Panc1 (cell line): ENCODE measurements at regions not wholly inside any gene's neighbourhood (a gene's known extent, or its start where the extent isn't known, plus 50 kb on each side); places are given as distances from the start of the nearest gene placed in this dataset.

Experiments
- ATAC-seq: fragments of 200-7000 bp; cut with Tn5 transposase; 2 replicates; pipeline ENCODE4 v1.9.1; 2020; ENCODE audit warnings: mild to moderate bottlenecking, moderate library complexity
- BruUV-seq: library from RNA; stranded (reverse); fragments of 400-500 nt; replicated peaks from 2 replicates; lab custom pipeline; 2021; lab: Mats Ljungman, UMichigan
- CTCF ChIA-PET: fragments of 300-600 bp; sonication (Branson Sonifier 250); formaldehyde crosslinking; loops from one replicate; lab custom pipeline; 2022; ENCODE audit warnings: antibody characterized with exemption; lab: Charles Lee
- POLR2A ChIA-PET: fragments of 300-600 bp; sonication (Branson Sonifier 250); formaldehyde crosslinking; loops from one replicate; lab custom pipeline; 2022; ENCODE audit warnings: antibody characterized with exemption; lab: Charles Lee
- DNase-seq: peaks from one replicate; pipeline ENCODE4 v3.0.0-alpha.2; 2010; ENCODE audit warnings: low read depth, low spot score
- H3K27ac ChIP-seq: 2 replicates; pipeline ENCODE4 v1.5.1; 2011; ENCODE audit warnings: mild to moderate bottlenecking, low read length, inconsistent platforms
- H3K27me3 ChIP-seq: fragments of 200-500 bp; sonication (Bioruptor generic); 2 replicates; pipeline ENCODE4 v1.6.0; 2014; ENCODE audit warnings: low read length, inconsistent platforms; ENCODE audit not compliant: control insufficient read depth, insufficient read depth
- H3K36me3 ChIP-seq: fragments of 200-500 bp; sonication (Bioruptor generic); 2 replicates; pipeline ENCODE4 v1.5.1; 2014; ENCODE audit warnings: inconsistent platforms, mild to moderate bottlenecking, low read length, moderate library complexity; ENCODE audit not compliant: control insufficient read depth, insufficient read depth
- H3K4me1 ChIP-seq: 2 replicates; pipeline ENCODE4 v1.5.1; 2011; ENCODE audit warnings: inconsistent platforms, mild to moderate bottlenecking, low read length, moderate library complexity; ENCODE audit not compliant: control insufficient read depth, insufficient read depth
- H3K4me3 ChIP-seq, 2 experiments: 2 replicates each; pipeline ENCODE4 v1.5.1; 2011 to 2012; ENCODE audit warnings: low read depth in 2 of 2, low read length in 2 of 2, mild to moderate bottlenecking in 2 of 2, inconsistent platforms in 1 of 2, moderate library complexity in 1 of 2
- H3K9me3 ChIP-seq: fragments of 200-500 bp; sonication (Bioruptor generic); 2 replicates; pipeline ENCODE4 v1.5.1; 2014; ENCODE audit warnings: low read depth, mild to moderate bottlenecking, inconsistent platforms, low read length, moderate library complexity; ENCODE audit not compliant: control insufficient read depth, insufficient read depth
- CTCF ChIP-seq: fragments of 450-650 bp; IDR thresholded peaks from 2 replicates; pipeline ENCODE4 v1.5.1; 2017; ENCODE audit warnings: mild to moderate bottlenecking
- POLR2AphosphoS5 ChIP-seq: IDR thresholded peaks from 2 replicates; pipeline ENCODE4 v1.6.1; 2012; ENCODE audit warnings: mild to moderate bottlenecking, low read depth, low read length, moderate library complexity
- REST ChIP-seq, 2 experiments: IDR thresholded peaks; 2 replicates each; pipeline ENCODE4 v1.6.1; 2011 to 2012; ENCODE audit warnings: low read depth in 2 of 2, control low read depth in 1 of 2, low read length in 1 of 2, mild to moderate bottlenecking in 1 of 2, moderate library complexity in 1 of 2; ENCODE audit not compliant: insufficient read depth in 1 of 2
- SIN3A ChIP-seq: IDR thresholded peaks from 2 replicates; pipeline ENCODE4 v1.6.1; 2012; ENCODE audit warnings: low read depth, mild to moderate bottlenecking, low read length, moderate library complexity, borderline replicate concordance; ENCODE audit not compliant: insufficient read depth
- TCF7L2 ChIP-seq: IDR thresholded peaks from 2 replicates; pipeline ENCODE4 v1.6.1; 2011; ENCODE audit warnings: mild to moderate bottlenecking, low read depth, low read length, inconsistent platforms
- in situ Hi-C: cut with HindIII; loops from 2 replicates; pipeline ENCODE4 v1.10.0; 2016; ENCODE audit warnings: low sequenced_read_pairs, low pct_unique_long_range_greater_than_20kb
- intact Hi-C: fragments of 100-400 bp; cut with micrococcal nuclease; formaldehyde crosslinking; loops from one replicate; pipeline ENCODE4 v1.10.0; 2022; ENCODE audit not compliant: unreplicated experiment

DNA sequence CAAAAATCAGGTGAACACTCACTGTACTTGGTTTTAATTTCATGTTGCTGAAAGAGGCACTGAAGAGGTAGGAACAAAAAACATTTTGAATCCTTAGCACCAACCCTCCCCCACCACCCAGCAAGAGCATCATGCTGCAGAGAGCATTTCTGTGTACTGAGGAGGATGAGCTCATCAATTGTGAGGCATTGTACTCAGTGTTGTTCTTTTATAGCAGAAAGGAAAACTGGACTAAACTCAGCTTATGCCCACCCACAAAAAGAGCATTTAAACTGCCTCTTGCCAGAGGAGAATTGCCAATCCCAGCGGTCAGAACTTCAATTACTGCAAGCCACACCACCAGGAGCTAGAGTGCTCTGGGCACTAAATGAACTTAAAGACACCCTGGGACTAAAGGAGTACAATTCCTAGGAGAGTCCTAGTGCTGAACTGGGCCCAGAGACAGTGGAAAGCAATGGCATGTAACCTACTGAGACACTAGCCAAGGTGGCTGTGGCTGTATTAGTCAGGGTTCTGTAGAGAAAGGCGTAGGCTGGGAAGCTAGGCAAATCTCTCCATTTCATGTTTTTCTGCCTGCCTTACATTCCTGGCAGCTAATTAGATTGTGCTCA lies 280.7 kb upstream of the KLHL4 start:
- CTCF ChIA-PET = no interaction called here
- no peak for TF ChIP-seq POLR2AphosphoS5
- no peak for TF ChIP-seq CTCF
- TF ChIP-seq REST (IDR thresholded peaks at IDR 0.05; ENCODE audit: insufficient read depth in 1 of 2, low read depth in 2 of 2, low read length in 1 of 2) = no peak
- TF ChIP-seq TCF7L2 = no peak
- no peak for TF ChIP-seq SIN3A
- BruUV-seq = no TSS peak

DNA sequence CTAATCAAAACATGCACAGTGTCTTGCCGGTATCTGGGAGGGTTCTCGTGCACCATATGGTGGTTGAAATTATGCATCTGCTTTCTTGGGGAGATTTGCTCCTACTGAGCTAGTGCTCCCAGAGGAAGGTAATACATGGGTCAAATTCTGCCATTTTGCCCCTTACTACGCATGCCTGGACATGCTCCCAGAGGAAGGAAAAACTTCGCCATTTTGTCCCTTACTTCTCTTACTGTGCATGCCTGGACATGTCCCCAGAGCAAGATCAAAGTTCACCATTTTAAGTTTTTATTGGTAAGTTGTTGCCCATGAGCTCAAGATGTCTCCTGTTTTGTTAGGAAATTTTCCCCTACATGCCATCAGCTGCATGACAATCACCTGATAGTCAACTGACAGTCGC lies 252.1 kb upstream of the KLHL4 start:
- POLR2A ChIA-PET = no interaction called here

More for the DNA sequence above, 280.7 kb upstream of the KLHL4 start:
- POLR2A ChIA-PET = no interaction called here
- Histone ChIP-seq H3K36me3 (no peaks in the 10 kb centered on the region), H3K9me3 (no peaks in the 10 kb centered on the region), H3K4me3 (no peak overlapping the region), H3K4me1 (no peaks in the 10 kb centered on the region), H3K27me3 (no peaks in the 10 kb centered on the region), H3K27ac (no peak overlapping the region)
- in situ Hi-C loops (no loop called here), intact Hi-C loops (no loop called here)
- DNase-seq (no peak), ATAC-seq (no peak)

More for the DNA sequence above, 252.1 kb upstream of the KLHL4 start:
- H3K9me3 ChIP-seq = no peaks in the 10 kb centered on the region
- no peak for ATAC-seq
- CTCF ChIA-PET = no interaction called here
- H3K27me3 ChIP-seq = no peaks in the 10 kb centered on the region
- in situ Hi-C loops = no loop called here
- no peak overlapping the region for H3K4me3 ChIP-seq
- no peak for DNase-seq
- no peaks in the 10 kb centered on the region for H3K4me1 ChIP-seq
- intact Hi-C loops = no loop called here
- TF ChIP-seq REST (IDR thresholded peaks at IDR 0.05; ENCODE audit: insufficient read depth in 1 of 2, low read depth in 2 of 2, low read length in 1 of 2) = no peak
- H3K36me3 ChIP-seq = no peaks in the 10 kb centered on the region
- no peak overlapping the region for H3K27ac ChIP-seq
- no TSS peak for BruUV-seq
